GM23248 (cell line): ENCODE measurements at regions not wholly inside any gene's neighbourhood (a gene's known extent, or its start where the extent isn't known, plus 50 kb on each side); places are given as distances from the start of the nearest gene placed in this dataset.

Source experiments
- EZH2 ChIP-seq: fragments of 200-600 bp; sonication (generic); IDR thresholded peaks from 2 replicates; pipeline ENCODE4 v1.6.1; 2018; ENCODE audit warnings: antibody characterized with exemption, mild to moderate bottlenecking; ENCODE audit not compliant: insufficient read depth, poor library complexity, severe bottlenecking
- EZH2phosphoT487 ChIP-seq: fragments of 200-600 bp; sonication (generic); IDR thresholded peaks from 2 replicates; pipeline ENCODE4 v1.6.1; 2018; ENCODE audit warnings: antibody characterized with exemption, moderate library complexity, mild to moderate bottlenecking, low read depth; ENCODE audit not compliant: insufficient read depth

DNA sequence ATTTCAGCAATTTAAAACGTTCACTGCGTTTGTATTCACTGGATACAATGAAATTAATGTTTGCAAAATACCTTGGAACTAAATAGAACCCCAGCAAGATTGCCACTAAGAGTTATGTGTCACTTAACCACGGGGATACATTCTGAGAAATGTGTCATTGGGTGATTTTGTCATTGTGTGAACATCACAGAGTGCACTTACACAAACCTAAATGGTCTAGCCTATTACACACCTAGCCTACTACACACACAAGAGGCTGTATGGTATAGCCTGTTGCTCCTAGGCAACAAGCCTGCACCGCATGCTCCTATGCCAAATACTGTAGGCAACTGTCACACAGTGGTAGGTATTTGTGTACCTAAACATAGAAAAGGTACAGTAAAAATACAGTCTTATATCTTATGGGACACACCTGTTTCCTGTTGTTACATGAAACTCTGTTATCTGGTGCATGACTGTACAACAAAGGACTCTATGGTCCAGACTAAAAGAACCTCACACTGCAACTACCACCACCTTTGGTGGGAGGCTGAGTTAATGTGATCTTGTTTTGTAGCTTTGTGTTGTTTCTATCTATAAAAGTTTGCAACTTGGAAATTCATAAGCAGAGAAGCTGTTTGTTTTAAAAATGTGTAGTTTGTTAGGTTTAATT, 92.2 kb upstream of the NTRK3 start:
- TF ChIP-seq EZH2 (no peak), EZH2phosphoT487 (no peak)
